CD14-positive monocyte (primary cell): ENCODE measurements at regions not wholly inside any gene's neighbourhood (a gene's known extent, or its start where the extent isn't known, plus 50 kb on each side); places are given as distances from the start of the nearest gene placed in this dataset.

ENCODE experiments used
- DNase-seq, 3 donors: peaks; one replicate each; pipeline ENCODE4 v3.0.0-alpha.2; 2011 to 2022
- H2AFZ ChIP-seq: 2 replicates; pipeline ENCODE4 v1.6.0; 2012; ENCODE audit warnings: mild to moderate bottlenecking, low read depth, low read length, inconsistent platforms; ENCODE audit not compliant: insufficient read depth, poor library complexity, severe bottlenecking
- H3K27ac ChIP-seq, 2 donors: 1 replicate in 1 of 2; 2 replicates in 1 of 2; pipeline ENCODE4 v1.5.1; 2012 to 2013; ENCODE audit warnings: low read length in 2 of 2, control low read depth in 1 of 2, inconsistent platforms in 1 of 2, low read depth in 1 of 2, mild to moderate bottlenecking in 1 of 2
- H3K27me3 ChIP-seq, 2 donors: one replicate each; pipeline versions ENCODE4 v1.6.0 to v1.6.1; 2011 to 2013; ENCODE audit warnings: low read length in 2 of 2; ENCODE audit not compliant: control insufficient read depth in 2 of 2, insufficient read depth in 2 of 2
- H3K36me3 ChIP-seq, 2 donors: replicated peaks in 1 of 2; 1 replicate in 1 of 2; 2 replicates in 1 of 2; pipeline versions ENCODE4 v1.5.1 to v1.6.1; 2012 to 2013; ENCODE audit warnings: low read length in 2 of 2, control low read depth in 1 of 2, inconsistent platforms in 1 of 2, mild to moderate bottlenecking in 1 of 2; ENCODE audit not compliant: insufficient read depth in 2 of 2, control insufficient read depth in 1 of 2
- H3K4me1 ChIP-seq, 2 donors: 1 replicate in 1 of 2; 2 replicates in 1 of 2; pipeline versions ENCODE4 v1.5.1 to v1.6.1; 2012 to 2013; ENCODE audit warnings: low read length in 2 of 2, control low read depth in 1 of 2, inconsistent platforms in 1 of 2, mild to moderate bottlenecking in 1 of 2, moderate library complexity in 1 of 2; ENCODE audit not compliant: insufficient read depth in 2 of 2, control insufficient read depth in 1 of 2
- H3K4me2 ChIP-seq: replicated peaks from 2 replicates; pipeline ENCODE3; 2012; ENCODE audit warnings: low read length, moderate library complexity, mild to moderate bottlenecking; ENCODE audit not compliant: poor library complexity, severe bottlenecking; ENCODE audit errors: extremely low read depth
- H3K4me3 ChIP-seq, 3 experiments: fragments of 200-600 bp in 1 of 3; sonication (generic) in 1 of 3; replicated peaks in 1 of 3; 1 replicate in 2 of 3; 2 replicates in 1 of 3; pipeline ENCODE4 v1.5.1; 2011 to 2013; ENCODE audit warnings: low read length in 3 of 3, mild to moderate bottlenecking in 3 of 3, control low read depth in 2 of 3, low read depth in 2 of 3, inconsistent platforms in 1 of 3, moderate library complexity in 1 of 3
- H3K79me2 ChIP-seq: 2 replicates; pipeline ENCODE4 v1.6.0; 2012; ENCODE audit warnings: mild to moderate bottlenecking, control low read depth, inconsistent platforms, low read length, moderate library complexity; ENCODE audit not compliant: insufficient read depth
- H3K9ac ChIP-seq: 2 replicates; pipeline ENCODE4 v1.6.0; 2017; ENCODE audit warnings: low read length, mild to moderate bottlenecking; ENCODE audit not compliant: insufficient read depth, poor library complexity, severe bottlenecking
- H3K9me3 ChIP-seq, 2 donors: replicated peaks in 1 of 2; 1 replicate in 1 of 2; 2 replicates in 1 of 2; pipeline versions ENCODE4 v1.5.1 to v1.6.1; 2012 to 2013; ENCODE audit warnings: low read length in 2 of 2, control low read depth in 1 of 2; ENCODE audit not compliant: control insufficient read depth in 1 of 2, insufficient read depth in 1 of 2
- H4K20me1 ChIP-seq: 2 replicates; pipeline ENCODE4 v1.6.0; 2012; ENCODE audit warnings: mild to moderate bottlenecking, low read length, control low read depth, moderate library complexity; ENCODE audit not compliant: insufficient read depth
- H3K27ac Mint-ChIP-seq, 7 donors: one replicate each; pipeline ENCODE4 v1.8.0; 2020; ENCODE audit warnings: mild to moderate bottlenecking in 7 of 7, mixed read lengths in 7 of 7, moderate library complexity in 6 of 7, inconsistent platforms in 2 of 7
- H3K27me3 Mint-ChIP-seq, 3 donors: one replicate each; pipeline ENCODE4 v1.8.0; 2021 to 2022; ENCODE audit warnings: low read depth in 3 of 3, mild to moderate bottlenecking in 3 of 3, mixed read lengths in 3 of 3, moderate library complexity in 3 of 3, inconsistent platforms in 1 of 3
- H3K36me3 Mint-ChIP-seq, 2 donors: one replicate each; pipeline ENCODE4 v1.8.0; 2020; ENCODE audit warnings: mixed read lengths in 2 of 2, inconsistent platforms in 1 of 2, mild to moderate bottlenecking in 1 of 2
- H3K4me1 Mint-ChIP-seq: one replicate; pipeline ENCODE4 v1.8.0; 2020; ENCODE audit warnings: mild to moderate bottlenecking, mixed read lengths
- H3K4me3 Mint-ChIP-seq, 2 donors: one replicate each; pipeline ENCODE4 v1.8.0; 2020; ENCODE audit warnings: mild to moderate bottlenecking in 2 of 2, mixed read lengths in 2 of 2, moderate library complexity in 1 of 2
- H3K9me3 Mint-ChIP-seq, 7 donors: one replicate each; pipeline ENCODE4 v1.8.0; 2020 to 2022; ENCODE audit warnings: mixed read lengths in 7 of 7, mild to moderate bottlenecking in 6 of 7, moderate library complexity in 6 of 7, inconsistent platforms in 2 of 7
- WGBS: methylation state at CpG from one replicate; pipeline ENCODE4 v1.1.5; 2013; ENCODE audit warnings: missing lambda C conversion rate; ENCODE audit not compliant: insufficient coverage; 5-methylcytosine and 5-hydroxymethylcytosine counted together
- intact Hi-C, 2 donors: fragments of 100-400 bp; cut with micrococcal nuclease; formaldehyde crosslinking; loops; one replicate each; pipeline versions ENCODE4 v1.15.0 to v1.15.1; 2023
- TF ChIP-seq, protein P1 (sequence below): fragments of 200-600 bp; IDR thresholded peaks from one replicate; pipeline ENCODE4 v1.8.0; 2022; ENCODE audit warnings: antibody characterized with exemption, mild to moderate bottlenecking

GRCh38 chr2:120804459-120804858 lies 68.8 kb downstream of the GLI2 start:
- no peak for DNase-seq
- H3K4me1 ChIP-seq = no peaks in the 10 kb centered on the region
- H2AFZ ChIP-seq = no peak overlapping the region
- WGBS = 93% methylated on average over 3 of the region's 6 CpGs
- H3K4me2 ChIP-seq = no peak overlapping the region
- Mint-ChIP-seq H3K4me3 (no peak overlapping the region), H3K27me3 (peaks cover 2 to 7% (median 3%) of the 10 kb centered on the region in 3 donors), H3K36me3 (no peaks in the 10 kb centered on the region), H3K4me1 (no peaks in the 10 kb centered on the region), H3K27ac (no peak overlapping the region), H3K9me3 (peaks cover 0 to 2% (median 0%) of the 10 kb centered on the region in 7 donors)
- H4K20me1 ChIP-seq = no peaks in the 10 kb centered on the region
- no peak overlapping the region for H3K9ac ChIP-seq
- H3K4me3 ChIP-seq = no peak overlapping the region
- no peaks in the 10 kb centered on the region for H3K36me3 ChIP-seq
- H3K79me2 ChIP-seq = no peaks in the 10 kb centered on the region
- H3K9me3 ChIP-seq = no peaks in the 10 kb centered on the region
- TF ChIP-seq, protein P1, sequence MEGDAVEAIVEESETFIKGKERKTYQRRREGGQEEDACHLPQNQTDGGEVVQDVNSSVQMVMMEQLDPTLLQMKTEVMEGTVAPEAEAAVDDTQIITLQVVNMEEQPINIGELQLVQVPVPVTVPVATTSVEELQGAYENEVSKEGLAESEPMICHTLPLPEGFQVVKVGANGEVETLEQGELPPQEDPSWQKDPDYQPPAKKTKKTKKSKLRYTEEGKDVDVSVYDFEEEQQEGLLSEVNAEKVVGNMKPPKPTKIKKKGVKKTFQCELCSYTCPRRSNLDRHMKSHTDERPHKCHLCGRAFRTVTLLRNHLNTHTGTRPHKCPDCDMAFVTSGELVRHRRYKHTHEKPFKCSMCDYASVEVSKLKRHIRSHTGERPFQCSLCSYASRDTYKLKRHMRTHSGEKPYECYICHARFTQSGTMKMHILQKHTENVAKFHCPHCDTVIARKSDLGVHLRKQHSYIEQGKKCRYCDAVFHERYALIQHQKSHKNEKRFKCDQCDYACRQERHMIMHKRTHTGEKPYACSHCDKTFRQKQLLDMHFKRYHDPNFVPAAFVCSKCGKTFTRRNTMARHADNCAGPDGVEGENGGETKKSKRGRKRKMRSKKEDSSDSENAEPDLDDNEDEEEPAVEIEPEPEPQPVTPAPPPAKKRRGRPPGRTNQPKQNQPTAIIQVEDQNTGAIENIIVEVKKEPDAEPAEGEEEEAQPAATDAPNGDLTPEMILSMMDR = no peak
- H3K27me3 ChIP-seq = no peaks in the 10 kb centered on the region
- H3K27ac ChIP-seq = no peak overlapping the region
- intact Hi-C loops = no loop called here

GRCh38 chr2:120805011-120805410 lies 69.3 kb downstream of the GLI2 start:
- Mint-ChIP-seq H3K4me3 (no peak overlapping the region), H3K27ac (no peak overlapping the region), H3K36me3 (no peaks in the 10 kb centered on the region), H3K4me1 (no peaks in the 10 kb centered on the region), H3K27me3 (peaks cover 5 to 7% (median 5%) of the 10 kb centered on the region in 3 donors), H3K9me3 (peaks cover 0 to 2% (median 0%) of the 10 kb centered on the region in 7 donors)
- Histone ChIP-seq H3K79me2 (no peaks in the 10 kb centered on the region), H3K9ac (no peak overlapping the region), H3K27ac (no peak overlapping the region), H3K36me3 (no peaks in the 10 kb centered on the region), H3K27me3 (no peaks in the 10 kb centered on the region), H3K4me3 (no peak overlapping the region), H2AFZ (no peak overlapping the region), H4K20me1 (no peaks in the 10 kb centered on the region), H3K4me1 (no peaks in the 10 kb centered on the region), H3K9me3 (no peaks in the 10 kb centered on the region), H3K4me2 (no peak overlapping the region)
- DNase-seq = no peak
- WGBS = 98% methylated on average over 13 of the region's 13 CpGs
- intact Hi-C loops = no loop called here
- TF ChIP-seq, protein P1 = no peak
